HCT116 (cell line): ENCODE measurements at regions not wholly inside any gene's neighbourhood (a gene's known extent, or its start where the extent isn't known, plus 50 kb on each side); places are given as distances from the start of the nearest gene placed in this dataset.

ENCODE experiments used
- ATAC-seq: fragments of 200-7000 bp; cut with Tn5 transposase; 2 replicates; pipeline ENCODE4 v1.9.1; 2020; ENCODE audit warnings: mild to moderate bottlenecking, moderate library complexity
- BruUV-seq: library from RNA; stranded (reverse); fragments of 400-500 nt; replicated peaks from 2 replicates; lab custom pipeline; 2021; lab: Mats Ljungman, UMichigan
- CTCF ChIA-PET: fragments of 300-600 bp; sonication (Branson Sonifier 250); formaldehyde crosslinking; loops from one replicate; lab custom pipeline; 2021; ENCODE audit warnings: antibody characterized with exemption; lab: Charles Lee
- POLR2A ChIA-PET: fragments of 300-600, 350-600 bp; sonication (Branson Sonifier 250); formaldehyde crosslinking; loops from one replicate; lab custom pipeline; 2021; ENCODE audit warnings: antibody characterized with exemption; lab: Charles Lee
- RAD21 ChIA-PET, 2 experiments: fragments of 300-600 bp; sonication (Branson Sonifier 250); formaldehyde crosslinking; loops; one replicate each; lab custom pipeline; 2023; ENCODE audit warnings: low total read pairs in 2 of 2; ENCODE audit not compliant: uncharacterized antibody in 2 of 2, unreplicated experiment in 2 of 2, low non-redundant PET in 1 of 2; lab: Charles Lee
- DNase-seq: peaks from one replicate; pipeline ENCODE4 v3.0.0-alpha.2; 2010; ENCODE audit warnings: low read depth, low spot score
- H2AFZ ChIP-seq: fragments of 200-600 bp; shearing (Covaris generic), sonication (generic); 2 replicates; pipeline ENCODE4 v1.6.1; 2017; ENCODE audit warnings: low read depth, mixed run types, mixed read lengths, antibody characterized with exemption, low read length; ENCODE audit not compliant: poor library complexity, severe bottlenecking
- H3K27ac ChIP-seq: 2 replicates; pipeline ENCODE4 v1.5.1; 2012; ENCODE audit warnings: low read depth, low read length
- H3K27me3 ChIP-seq: fragments of 200-600 bp; sonication (generic); 2 replicates; pipeline ENCODE4 v1.6.1; 2016; ENCODE audit warnings: mixed run types, low read length, mixed read lengths; ENCODE audit not compliant: insufficient read depth
- H3K36me3 ChIP-seq, 2 experiments: fragments of 200-500 bp in 1 of 2; fragments of 200-600 bp in 1 of 2; sonication (Bioruptor generic) in 1 of 2; sonication (generic) in 1 of 2; 2 replicates each; pipeline versions ENCODE4 v1.5.1 to v1.6.1; 2014 to 2016; ENCODE audit warnings: low read length in 2 of 2, inconsistent platforms in 1 of 2, mixed read lengths in 1 of 2, mixed run types in 1 of 2; ENCODE audit not compliant: insufficient read depth in 2 of 2, control insufficient read depth in 1 of 2
- H3K4me1 ChIP-seq, 2 experiments: fragments of 200-600 bp in 1 of 2; sonication (generic) in 1 of 2; 2 replicates each; pipeline versions ENCODE4 v1.5.1 to v1.6.1; 2012 to 2017; ENCODE audit warnings: low read length in 2 of 2, inconsistent platforms in 1 of 2, mild to moderate bottlenecking in 1 of 2, mixed read lengths in 1 of 2, mixed run types in 1 of 2, moderate library complexity in 1 of 2; ENCODE audit not compliant: insufficient read depth in 2 of 2, control insufficient read depth in 1 of 2
- H3K4me2 ChIP-seq: fragments of 200-600 bp; sonication (generic); 2 replicates; pipeline ENCODE4 v1.6.1; 2017; ENCODE audit warnings: mixed run types, low read length, mixed read lengths
- H3K4me3 ChIP-seq, 2 experiments: fragments of 200-600 bp in 1 of 2; sonication (generic) in 1 of 2; replicated peaks in 1 of 2; 2 replicates each; pipeline ENCODE4 v1.5.1; 2011 to 2016; ENCODE audit warnings: low read length in 2 of 2, control low read depth in 1 of 2, low read depth in 1 of 2, mild to moderate bottlenecking in 1 of 2, mixed read lengths in 1 of 2, mixed run types in 1 of 2
- H3K79me2 ChIP-seq: fragments of 200-600 bp; sonication (generic); 2 replicates; pipeline ENCODE4 v1.6.1; 2017; ENCODE audit warnings: mild to moderate bottlenecking, mixed run types, low read length, moderate library complexity, mixed read lengths; ENCODE audit not compliant: insufficient read depth
- H3K9ac ChIP-seq: fragments of 200-600 bp; sonication (generic); 2 replicates; pipeline ENCODE4 v1.6.1; 2016; ENCODE audit warnings: low read length, mixed read lengths
- H3K9me2 ChIP-seq: fragments of 200-600 bp; sonication (generic), shearing (Covaris generic); 2 replicates; pipeline ENCODE4 v1.6.1; 2017; ENCODE audit warnings: mixed run types, mild to moderate bottlenecking, moderate library complexity; ENCODE audit not compliant: insufficient read depth
- H3K9me3 ChIP-seq, 2 experiments: fragments of 200-500 bp in 1 of 2; fragments of 200-600 bp in 1 of 2; sonication (Bioruptor generic) in 1 of 2; sonication (generic) in 1 of 2; 2 replicates each; pipeline ENCODE4 v1.6.1; 2014 to 2017; ENCODE audit warnings: low read length in 2 of 2, mixed read lengths in 2 of 2, inconsistent platforms in 1 of 2, low read depth in 1 of 2, mild to moderate bottlenecking in 1 of 2, mixed run types in 1 of 2, moderate library complexity in 1 of 2; ENCODE audit not compliant: control insufficient read depth in 1 of 2, insufficient read depth in 1 of 2
- H4K20me1 ChIP-seq: fragments of 200-600 bp; sonication (generic), shearing (Covaris generic); 2 replicates; pipeline ENCODE4 v1.6.1; 2017; ENCODE audit warnings: mixed run types, mild to moderate bottlenecking, moderate library complexity; ENCODE audit not compliant: insufficient read depth
- CEBPB ChIP-seq: IDR thresholded peaks from 2 replicates; pipeline ENCODE4 v1.6.1; 2012; ENCODE audit warnings: low read depth
- EGR1 ChIP-seq: IDR thresholded peaks from 2 replicates; pipeline ENCODE4 v1.6.1; 2012; ENCODE audit warnings: low read depth
- ELF1 ChIP-seq: IDR thresholded peaks from 2 replicates; pipeline ENCODE4 v1.6.1; 2012; ENCODE audit warnings: low read depth, borderline replicate concordance
- FOSL1 ChIP-seq: IDR thresholded peaks from 2 replicates; pipeline ENCODE4 v1.6.1; 2012; ENCODE audit warnings: low read depth
- RAD21 ChIP-seq: IDR thresholded peaks from 2 replicates; pipeline ENCODE4 v1.6.1; 2012; ENCODE audit warnings: low read depth, mild to moderate bottlenecking
- SIN3A ChIP-seq: IDR thresholded peaks from 2 replicates; pipeline ENCODE4 v1.6.1; 2012; ENCODE audit warnings: low read depth
- ZFX ChIP-seq: fragments of 450-650 bp; IDR thresholded peaks from 2 replicates; pipeline ENCODE4 v1.6.1; 2017
- intact Hi-C: fragments of 100-400 bp; cut with micrococcal nuclease; formaldehyde crosslinking; loops from 2 replicates; pipeline ENCODE4 v1.10.0; 2022
- TF ChIP-seq, protein P1 (sequence below), 3 experiments: fragments of 200-600 bp in 1 of 3; sonication (generic) in 1 of 3; IDR thresholded peaks in 2 of 3; conservative IDR thresholded peaks in 1 of 3; 2 replicates each; pipeline ENCODE4 v1.5.1; 2012 to 2017; ENCODE audit warnings: low read depth in 2 of 3, low read length in 2 of 3, antibody characterized with exemption in 1 of 3, borderline replicate concordance in 1 of 3, control low read depth in 1 of 3, mild to moderate bottlenecking in 1 of 3, mixed read lengths in 1 of 3, mixed run types in 1 of 3, moderate library complexity in 1 of 3; ENCODE audit not compliant: insufficient read depth in 1 of 3

DNA sequence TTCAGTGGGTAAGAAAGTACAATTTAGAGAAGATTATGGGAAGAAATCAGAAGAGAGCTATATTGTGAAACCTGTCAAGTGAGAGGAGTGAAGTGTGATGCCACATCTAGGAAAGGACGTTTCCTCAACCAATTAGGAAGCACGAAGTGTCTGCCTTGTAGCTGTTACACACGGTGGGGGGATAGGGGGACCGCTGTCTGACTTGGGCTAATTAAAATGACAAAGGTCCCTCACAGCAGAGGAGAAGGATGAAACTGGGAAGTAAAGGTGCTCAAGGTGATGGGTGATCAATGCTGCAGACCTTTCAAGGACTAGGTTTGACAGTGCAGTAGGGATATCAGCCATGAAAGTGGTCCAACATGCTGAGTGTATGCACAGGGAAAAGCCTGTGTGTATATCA lies 181.1 kb upstream of the PRSS16 start:
- no peak for TF ChIP-seq FOSL1
- no peak for TF ChIP-seq EGR1
- no peak for TF ChIP-seq CEBPB
- TF ChIP-seq, protein P1, sequence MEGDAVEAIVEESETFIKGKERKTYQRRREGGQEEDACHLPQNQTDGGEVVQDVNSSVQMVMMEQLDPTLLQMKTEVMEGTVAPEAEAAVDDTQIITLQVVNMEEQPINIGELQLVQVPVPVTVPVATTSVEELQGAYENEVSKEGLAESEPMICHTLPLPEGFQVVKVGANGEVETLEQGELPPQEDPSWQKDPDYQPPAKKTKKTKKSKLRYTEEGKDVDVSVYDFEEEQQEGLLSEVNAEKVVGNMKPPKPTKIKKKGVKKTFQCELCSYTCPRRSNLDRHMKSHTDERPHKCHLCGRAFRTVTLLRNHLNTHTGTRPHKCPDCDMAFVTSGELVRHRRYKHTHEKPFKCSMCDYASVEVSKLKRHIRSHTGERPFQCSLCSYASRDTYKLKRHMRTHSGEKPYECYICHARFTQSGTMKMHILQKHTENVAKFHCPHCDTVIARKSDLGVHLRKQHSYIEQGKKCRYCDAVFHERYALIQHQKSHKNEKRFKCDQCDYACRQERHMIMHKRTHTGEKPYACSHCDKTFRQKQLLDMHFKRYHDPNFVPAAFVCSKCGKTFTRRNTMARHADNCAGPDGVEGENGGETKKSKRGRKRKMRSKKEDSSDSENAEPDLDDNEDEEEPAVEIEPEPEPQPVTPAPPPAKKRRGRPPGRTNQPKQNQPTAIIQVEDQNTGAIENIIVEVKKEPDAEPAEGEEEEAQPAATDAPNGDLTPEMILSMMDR (IDR thresholded peaks at IDR 0.05 in 2 of 3, conservative IDR thresholded peaks at IDR 0.05 in 1 of 3; ENCODE audit: borderline replicate concordance in 1 of 3, insufficient read depth in 1 of 3, low read depth in 2 of 3, low read length in 2 of 3) = no peak
- no peak for TF ChIP-seq SIN3A
- ChIA-PET POLR2A (no interaction called here), CTCF (no interaction called here), RAD21 (no interaction called here)
- no peak overlapping the region for H3K27ac ChIP-seq
- BruUV-seq = no TSS peak
- no peaks in the 10 kb centered on the region for H3K9me2 ChIP-seq
- H3K79me2 ChIP-seq = no peaks in the 10 kb centered on the region
- H3K4me1 ChIP-seq = no peaks in the 10 kb centered on the region
- H3K4me2 ChIP-seq = no peak overlapping the region
- no peak overlapping the region for H3K9ac ChIP-seq
- no peaks in the 10 kb centered on the region for H3K27me3 ChIP-seq
- H3K9me3 ChIP-seq = no peaks in the 10 kb centered on the region
- intact Hi-C loops = no loop called here
- no peaks in the 10 kb centered on the region for H4K20me1 ChIP-seq
- ATAC-seq (no peak), DNase-seq (no peak)
- no peak overlapping the region for H3K4me3 ChIP-seq
- no peaks in the 10 kb centered on the region for H3K36me3 ChIP-seq
- H2AFZ ChIP-seq = no peak overlapping the region

DNA sequence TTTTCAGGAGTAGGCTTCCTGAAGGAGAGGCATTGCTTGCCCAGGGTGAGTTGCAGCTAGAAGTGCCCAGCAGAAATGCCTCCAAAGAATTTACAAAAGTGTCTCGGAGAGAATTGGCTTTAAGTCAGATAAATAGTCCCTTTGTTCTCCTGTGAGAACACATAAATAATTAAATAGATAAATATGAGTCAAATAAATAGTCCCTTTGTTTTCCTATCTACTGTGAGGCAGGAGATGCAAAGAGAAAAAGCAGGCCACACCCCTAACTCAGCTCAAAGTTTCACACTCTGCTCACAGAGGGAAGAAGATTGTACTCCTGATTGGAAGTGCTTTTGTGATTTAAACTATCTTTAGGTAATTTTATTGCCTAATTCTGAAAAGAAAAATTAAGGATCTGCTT lies 180.7 kb upstream of the PRSS16 start:
- no peak overlapping the region for H3K4me2 ChIP-seq
- RAD21 ChIA-PET = no interaction called here
- no peaks in the 10 kb centered on the region for H3K9me3 ChIP-seq
- BruUV-seq = no TSS peak
- no peaks in the 10 kb centered on the region for H3K79me2 ChIP-seq
- ATAC-seq (no peak), DNase-seq (no peak)
- no peaks in the 10 kb centered on the region for H3K36me3 ChIP-seq
- H3K4me1 ChIP-seq = no peaks in the 10 kb centered on the region
- POLR2A ChIA-PET = no interaction called here
- CTCF ChIA-PET = no interaction called here
- H4K20me1 ChIP-seq = no peaks in the 10 kb centered on the region
- no peaks in the 10 kb centered on the region for H3K27me3 ChIP-seq
- no peak overlapping the region for H3K27ac ChIP-seq
- no peak overlapping the region for H2AFZ ChIP-seq
- TF ChIP-seq RAD21 = no peak
- no peak for TF ChIP-seq ELF1
- no peak for TF ChIP-seq ZFX
- no peak for TF ChIP-seq FOSL1
- H3K4me3 ChIP-seq = no peak overlapping the region
- H3K9me2 ChIP-seq = no peaks in the 10 kb centered on the region
- intact Hi-C loops = no loop called here
- no peak overlapping the region for H3K9ac ChIP-seq
